SW480 (cell line): ENCODE measurements at regions not wholly inside any gene's neighbourhood (a gene's known extent, or its start where the extent isn't known, plus 50 kb on each side); places are given as distances from the start of the nearest gene placed in this dataset.

Source experiments
- DNase-seq: peaks from one replicate; pipeline ENCODE4 v3.0.0-alpha.2; 2016; ENCODE audit warnings: low spot score

DNA sequence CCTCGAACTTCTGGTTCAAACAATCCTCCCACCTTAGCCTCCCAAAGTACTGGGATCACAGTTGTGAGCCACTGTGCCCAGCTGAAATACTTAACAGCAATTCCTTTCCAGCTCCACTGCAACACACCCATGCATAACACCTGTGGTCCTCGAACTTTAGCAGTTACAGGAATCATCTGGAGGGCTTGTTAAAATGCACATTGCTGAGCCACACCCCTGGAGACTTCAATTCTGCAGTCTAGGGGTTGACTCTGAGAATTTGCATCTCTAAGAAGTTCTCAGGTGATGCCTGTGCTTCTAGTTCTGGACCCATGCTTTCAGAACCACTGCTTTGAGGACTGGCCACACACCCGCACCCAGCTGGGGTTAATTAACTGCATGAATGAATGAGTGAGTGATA lies 53.1 kb upstream of the UBL3 start:
- no peak for DNase-seq

DNA sequence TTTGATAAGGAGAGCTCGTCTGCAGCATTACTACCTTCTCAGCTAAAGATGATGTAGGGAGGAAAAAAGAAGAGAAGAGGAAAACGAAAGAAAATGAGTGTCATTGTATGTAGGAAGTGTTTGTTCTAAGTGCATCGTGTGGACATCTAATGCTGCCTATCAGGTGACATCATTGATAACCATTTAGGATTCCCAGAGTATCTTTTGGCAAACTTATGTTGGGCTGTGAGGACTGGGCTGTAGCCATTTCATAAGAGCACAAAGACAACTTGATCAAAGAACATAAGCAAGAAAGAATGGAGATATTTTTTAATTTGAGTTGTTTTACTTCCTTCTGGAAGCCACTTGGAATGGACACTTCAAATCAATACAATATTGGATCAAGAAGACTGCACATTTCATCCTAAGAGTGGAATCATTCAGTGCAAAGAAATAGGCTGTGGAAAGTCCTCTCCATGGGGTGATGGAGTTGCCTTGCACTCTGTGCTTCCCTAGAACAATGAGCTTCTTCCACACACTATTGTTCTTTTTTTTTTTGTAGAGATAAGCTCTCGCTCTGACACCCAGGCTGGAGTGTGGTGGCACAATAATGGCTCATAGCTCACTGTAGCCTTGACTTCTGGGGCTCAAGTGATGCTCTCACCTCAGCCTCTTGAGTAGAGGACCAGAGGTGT lies 52.4 kb upstream of the UBL3 start:
- DNase-seq: no peak

DNA sequence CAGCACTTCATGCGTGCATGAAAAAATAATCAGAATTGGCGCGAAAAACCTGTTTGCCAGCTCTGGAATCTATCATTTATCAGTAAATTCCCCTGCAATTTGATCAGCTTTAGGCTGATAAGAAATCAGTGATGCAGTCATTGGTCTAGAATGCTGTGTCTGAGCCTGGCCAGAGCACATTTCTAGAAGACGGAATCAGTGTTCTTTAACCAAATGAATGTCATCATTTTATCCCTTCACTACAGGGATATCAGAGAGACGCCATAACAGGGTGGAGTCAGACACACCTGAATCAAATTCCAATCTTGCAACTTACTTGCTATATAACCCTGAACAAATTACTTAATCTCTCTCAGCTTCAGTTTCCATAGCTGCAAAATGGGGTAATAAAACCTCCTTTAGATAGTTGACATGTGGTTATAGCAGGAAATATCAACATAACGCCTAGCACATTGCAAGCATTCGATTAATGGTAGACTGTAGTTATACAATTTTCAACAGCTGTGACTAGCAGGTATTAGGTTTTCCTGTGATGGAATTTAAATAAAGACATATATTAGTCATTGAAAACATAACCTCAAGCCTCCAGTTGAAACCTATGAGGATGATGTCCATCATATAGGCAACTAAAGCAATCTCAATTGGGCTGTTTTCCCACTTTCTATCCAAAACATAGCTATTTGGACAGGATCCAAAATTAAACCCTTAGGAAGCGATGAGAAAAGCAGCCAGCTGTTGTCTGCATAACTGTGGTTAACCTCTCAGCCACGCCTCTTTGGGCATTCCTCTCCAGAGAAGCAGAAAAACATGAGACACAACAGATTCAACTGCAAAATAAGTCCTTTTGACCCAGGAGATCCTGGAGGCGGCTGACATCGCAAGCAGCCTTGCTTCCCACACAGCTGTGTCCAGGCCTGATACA lies 51.6 kb upstream of the UBL3 start:
- DNase-seq: peak; percentile 84
